ENCODE measurements at regions not wholly inside any gene's neighbourhood (a gene's known extent, or its start where the extent isn't known, plus 50 kb on each side); places are given as distances from the start of the nearest gene placed in this dataset.

DNA sequence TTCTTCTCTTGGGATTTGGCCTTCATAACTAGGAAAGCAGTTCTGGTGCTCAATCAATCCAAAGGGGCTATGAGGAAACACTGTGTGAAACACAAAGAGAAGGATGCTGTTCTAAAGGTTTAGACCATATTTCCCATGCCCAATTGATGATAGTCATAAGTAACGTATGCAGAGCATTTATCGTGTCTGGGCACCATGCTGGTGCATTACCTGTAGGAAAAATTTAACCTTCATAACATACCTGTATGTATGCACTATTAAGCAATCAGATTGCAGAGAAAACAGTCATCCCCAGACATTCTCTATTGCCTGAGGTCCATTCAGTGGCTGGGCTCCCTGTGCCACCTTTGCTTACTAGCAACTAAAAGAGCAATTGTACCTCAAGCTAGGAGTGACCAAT is 381.4 kb downstream of the PLPP3 start:
- TF ChIP-seq EZH2 (IDR thresholded peaks at IDR 0.05; ENCODE audit: low read length, missing control alignments) = no peak
- TF ChIP-seq, protein P1, sequence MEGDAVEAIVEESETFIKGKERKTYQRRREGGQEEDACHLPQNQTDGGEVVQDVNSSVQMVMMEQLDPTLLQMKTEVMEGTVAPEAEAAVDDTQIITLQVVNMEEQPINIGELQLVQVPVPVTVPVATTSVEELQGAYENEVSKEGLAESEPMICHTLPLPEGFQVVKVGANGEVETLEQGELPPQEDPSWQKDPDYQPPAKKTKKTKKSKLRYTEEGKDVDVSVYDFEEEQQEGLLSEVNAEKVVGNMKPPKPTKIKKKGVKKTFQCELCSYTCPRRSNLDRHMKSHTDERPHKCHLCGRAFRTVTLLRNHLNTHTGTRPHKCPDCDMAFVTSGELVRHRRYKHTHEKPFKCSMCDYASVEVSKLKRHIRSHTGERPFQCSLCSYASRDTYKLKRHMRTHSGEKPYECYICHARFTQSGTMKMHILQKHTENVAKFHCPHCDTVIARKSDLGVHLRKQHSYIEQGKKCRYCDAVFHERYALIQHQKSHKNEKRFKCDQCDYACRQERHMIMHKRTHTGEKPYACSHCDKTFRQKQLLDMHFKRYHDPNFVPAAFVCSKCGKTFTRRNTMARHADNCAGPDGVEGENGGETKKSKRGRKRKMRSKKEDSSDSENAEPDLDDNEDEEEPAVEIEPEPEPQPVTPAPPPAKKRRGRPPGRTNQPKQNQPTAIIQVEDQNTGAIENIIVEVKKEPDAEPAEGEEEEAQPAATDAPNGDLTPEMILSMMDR (conservative IDR thresholded peaks at IDR 0.05 in 1 of 2, IDR thresholded peaks at IDR 0.05 in 1 of 2; ENCODE audit: low read depth in 1 of 2, low read length in 2 of 2) = no peak
- Histone ChIP-seq H3K79me2 (ENCODE audit: control insufficient read depth, insufficient read depth, low read length) (no peaks in the 10 kb centered on the region), H3K4me1 (ENCODE audit: control insufficient read depth, extremely low read depth, insufficient read depth, low read length) (peaks cover 3% of the 10 kb centered on the region), H3K9me3 (ENCODE audit: control insufficient read depth, insufficient read depth, low read depth, low read length) (no peaks in the 10 kb centered on the region), H3K27ac (ENCODE audit: insufficient read depth, low read length) (no peak overlapping the region), H3K27me3 (ENCODE audit: control insufficient read depth, insufficient read depth, low read length) (no peaks in the 10 kb centered on the region), H4K20me1 (ENCODE audit: control insufficient read depth, extremely low read depth, insufficient read depth, low read length) (no peaks in the 10 kb centered on the region), H3K4me2 (ENCODE audit: extremely low read depth, insufficient read depth, low read length) (no peak overlapping the region), H3K36me3 (ENCODE audit: control insufficient read depth, insufficient read depth, low read length) (no peaks in the 10 kb centered on the region), H3K4me3 (replicated peaks in 1 of 4; ENCODE audit: control extremely low read depth in 1 of 4, insufficient read depth in 1 of 4, low read depth in 3 of 4, low read length in 4 of 4) (no peak overlapping the region), H2AFZ (ENCODE audit: low read length) (no peak overlapping the region), H3K9ac (ENCODE audit: insufficient read depth, low read length) (no peak overlapping the region)
- no peak for DNase-seq (ENCODE audit: low read depth in 2 of 2)

- Histone ChIP-seq H3K9me3 (ENCODE audit: control insufficient read depth, insufficient read depth, low read depth, low read length) (no peaks in the 10 kb centered on the region), H3K79me2 (ENCODE audit: control insufficient read depth, insufficient read depth, low read length) (no peaks in the 10 kb centered on the region), H4K20me1 (ENCODE audit: control insufficient read depth, extremely low read depth, insufficient read depth, low read length) (no peaks in the 10 kb centered on the region), H3K36me3 (ENCODE audit: control insufficient read depth, insufficient read depth, low read length) (no peaks in the 10 kb centered on the region), H3K4me3 (replicated peaks in 1 of 4; ENCODE audit: control extremely low read depth in 1 of 4, insufficient read depth in 1 of 4, low read depth in 3 of 4, low read length in 4 of 4) (no peak overlapping the region), H2AFZ (ENCODE audit: low read length) (no peak overlapping the region), H3K27me3 (ENCODE audit: control insufficient read depth, insufficient read depth, low read length) (no peaks in the 10 kb centered on the region), H3K9ac (ENCODE audit: insufficient read depth, low read length) (no peak overlapping the region), H3K4me2 (ENCODE audit: extremely low read depth, insufficient read depth, low read length) (no peak overlapping the region), H3K4me1 (ENCODE audit: control insufficient read depth, extremely low read depth, insufficient read depth, low read length) (peaks cover 3% of the 10 kb centered on the region), H3K27ac (ENCODE audit: insufficient read depth, low read length) (no peak overlapping the region)
- TF ChIP-seq EZH2 (IDR thresholded peaks at IDR 0.05; ENCODE audit: low read length, missing control alignments) = no peak
- TF ChIP-seq, protein P1 (conservative IDR thresholded peaks at IDR 0.05 in 1 of 2, IDR thresholded peaks at IDR 0.05 in 1 of 2; ENCODE audit: low read depth in 1 of 2, low read length in 2 of 2) = no peak
- DNase-seq (ENCODE audit: low read depth in 2 of 2) = no peak
Measured at GRCh38 chr1:56196839-56197238, 382.5 kb downstream of the PLPP3 start.

GRCh38 chr1:56194701-56195300 is 384.6 kb downstream of the PLPP3 start:
- Histone ChIP-seq H3K79me2 (ENCODE audit: control insufficient read depth, insufficient read depth, low read length) (no peaks in the 10 kb centered on the region), H3K27ac (ENCODE audit: insufficient read depth, low read length) (no peak overlapping the region), H3K36me3 (ENCODE audit: control insufficient read depth, insufficient read depth, low read length) (no peaks in the 10 kb centered on the region), H2AFZ (ENCODE audit: low read length) (no peak overlapping the region), H4K20me1 (ENCODE audit: control insufficient read depth, extremely low read depth, insufficient read depth, low read length) (no peaks in the 10 kb centered on the region), H3K9ac (ENCODE audit: insufficient read depth, low read length) (no peak overlapping the region), H3K4me2 (ENCODE audit: extremely low read depth, insufficient read depth, low read length) (no peak overlapping the region), H3K4me3 (replicated peaks in 1 of 4; ENCODE audit: control extremely low read depth in 1 of 4, insufficient read depth in 1 of 4, low read depth in 3 of 4, low read length in 4 of 4) (no peak overlapping the region), H3K4me1 (ENCODE audit: control insufficient read depth, extremely low read depth, insufficient read depth, low read length) (peaks cover 3% of the 10 kb centered on the region), H3K27me3 (ENCODE audit: control insufficient read depth, insufficient read depth, low read length) (no peaks in the 10 kb centered on the region), H3K9me3 (ENCODE audit: control insufficient read depth, insufficient read depth, low read depth, low read length) (no peaks in the 10 kb centered on the region)
- no peak for TF ChIP-seq EZH2 (IDR thresholded peaks at IDR 0.05; ENCODE audit: low read length, missing control alignments)
- TF ChIP-seq, protein P1 (conservative IDR thresholded peaks at IDR 0.05 in 1 of 2, IDR thresholded peaks at IDR 0.05 in 1 of 2; ENCODE audit: low read depth in 1 of 2, low read length in 2 of 2) = no peak
- peak in 1 of 2 donors; percentile 89 for DNase-seq (ENCODE audit: low read depth in 2 of 2)
